PC-9 (cell line): ENCODE measurements at regions not wholly inside any gene's neighbourhood (a gene's known extent, or its start where the extent isn't known, plus 50 kb on each side); places are given as distances from the start of the nearest gene placed in this dataset.
"Not testable (repeated sequence)": the region's sequence is repeated elsewhere in the genome, so short reads cannot be mapped to it uniquely, and the experiment has no call there.

Experiments
- BruUV-seq: library from RNA; stranded (reverse); fragments of 400-500 nt; replicated peaks from 2 replicates; lab custom pipeline; 2021; lab: Mats Ljungman, UMichigan
- CTCF ChIA-PET: fragments of 300-600 bp; sonication (Branson Sonifier 250); formaldehyde crosslinking; loops from one replicate; lab custom pipeline; 2022; ENCODE audit warnings: antibody characterized with exemption; lab: Charles Lee
- POLR2A ChIA-PET: fragments of 300-600 bp; sonication (Branson Sonifier 250); formaldehyde crosslinking; loops from one replicate; lab custom pipeline; 2022; ENCODE audit warnings: antibody characterized with exemption; ENCODE audit not compliant: unreplicated experiment; lab: Charles Lee
- DNase-seq, 2 experiments: peaks; one replicate each; pipeline versions ENCODE4 v3.0.0 to v3.0.0-alpha.2; 2015 to 2022; ENCODE audit warnings: mixed read lengths in 1 of 2
- H2AFZ ChIP-seq: fragments of 200-600 bp; sonication (generic); 2 replicates; pipeline ENCODE4 v1.8.1; 2017; ENCODE audit warnings: antibody characterized with exemption
- H3F3A ChIP-seq: fragments of 200-600 bp; sonication (generic); 2 replicates; pipeline ENCODE4 v1.8.1; 2017; ENCODE audit warnings: antibody characterized with exemption, mild to moderate bottlenecking, low read depth; ENCODE audit not compliant: insufficient read depth
- H3K27ac ChIP-seq: fragments of 200-600 bp; sonication (generic); 2 replicates; pipeline ENCODE4 v1.6.1; 2016; ENCODE audit warnings: mixed run types
- H3K27me3 ChIP-seq: fragments of 200-600 bp; sonication (generic); 2 replicates; pipeline ENCODE4 v1.6.1; 2016; ENCODE audit warnings: low read depth, mixed run types; ENCODE audit not compliant: insufficient read depth
- H3K36me3 ChIP-seq: fragments of 200-600 bp; sonication (generic); 2 replicates; pipeline ENCODE4 v1.6.1; 2016; ENCODE audit warnings: low read depth, mixed run types
- H3K4me1 ChIP-seq: fragments of 200-600 bp; sonication (generic); replicated peaks from 2 replicates; pipeline ENCODE4 v1.6.1; 2016; ENCODE audit warnings: mixed run types; ENCODE audit not compliant: insufficient read depth
- H3K4me2 ChIP-seq: fragments of 200-600 bp; sonication (generic); 2 replicates; pipeline ENCODE4 v1.6.1; 2017; ENCODE audit warnings: mixed run types
- H3K4me3 ChIP-seq: fragments of 200-600 bp; sonication (generic); 2 replicates; pipeline ENCODE4 v1.6.1; 2016; ENCODE audit warnings: mixed run types
- H3K79me2 ChIP-seq: fragments of 200-600 bp; sonication (generic); 2 replicates; pipeline ENCODE4 v1.6.1; 2017; ENCODE audit warnings: low read depth, mixed run types
- H3K9me2 ChIP-seq: fragments of 200-600 bp; sonication (generic); 2 replicates; pipeline ENCODE4 v1.8.1; 2017; ENCODE audit warnings: mild to moderate bottlenecking; ENCODE audit not compliant: insufficient read depth
- H3K9me3 ChIP-seq: fragments of 200-600 bp; sonication (generic); 2 replicates; pipeline ENCODE4 v1.8.1; 2016; ENCODE audit warnings: low read depth; ENCODE audit not compliant: insufficient read depth
- H4K20me1 ChIP-seq: fragments of 200-600 bp; sonication (generic); 2 replicates; pipeline ENCODE4 v1.8.1; 2017; ENCODE audit not compliant: insufficient read depth
- EZH2 ChIP-seq: fragments of 200-600 bp; sonication (generic); IDR thresholded peaks from 2 replicates; pipeline ENCODE4 v1.8.0; 2017; ENCODE audit warnings: antibody characterized with exemption, low read depth
- intact Hi-C: fragments of 100-400 bp; cut with micrococcal nuclease; formaldehyde crosslinking; loops from one replicate; pipeline ENCODE4 v1.10.0; 2022; ENCODE audit not compliant: unreplicated experiment
- TF ChIP-seq, protein P1 (sequence below): fragments of 200-600 bp; sonication (generic); conservative IDR thresholded peaks from 2 replicates; pipeline ENCODE4 v1.6.1; 2017; ENCODE audit warnings: mixed run types, antibody characterized with exemption, mild to moderate bottlenecking, moderate library complexity

DNA sequence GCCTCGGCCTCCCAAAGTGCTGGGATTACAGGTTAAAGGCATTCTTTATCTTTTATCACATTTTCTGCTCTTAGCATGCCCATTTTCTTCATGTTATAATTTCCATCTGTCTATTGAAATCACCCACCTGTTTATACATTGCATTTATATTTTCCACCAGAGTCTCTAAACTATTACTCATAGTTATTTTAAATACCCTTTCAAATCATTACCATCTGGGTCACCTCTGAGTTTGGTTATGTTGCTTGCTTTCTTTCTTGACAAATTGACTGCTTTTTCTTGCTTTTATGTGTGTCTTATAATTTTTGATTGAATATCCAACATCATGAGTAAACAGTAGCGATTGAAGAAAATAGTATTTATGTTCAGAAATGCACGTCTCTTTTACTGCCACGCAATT, 71.4 kb downstream of the TMEM270 start:
- no peak overlapping the region for H3K4me2 ChIP-seq
- no peaks in the 10 kb centered on the region for H3K79me2 ChIP-seq
- BruUV-seq = no TSS peak
- intact Hi-C loops = no loop called here
- TF ChIP-seq, protein P1, sequence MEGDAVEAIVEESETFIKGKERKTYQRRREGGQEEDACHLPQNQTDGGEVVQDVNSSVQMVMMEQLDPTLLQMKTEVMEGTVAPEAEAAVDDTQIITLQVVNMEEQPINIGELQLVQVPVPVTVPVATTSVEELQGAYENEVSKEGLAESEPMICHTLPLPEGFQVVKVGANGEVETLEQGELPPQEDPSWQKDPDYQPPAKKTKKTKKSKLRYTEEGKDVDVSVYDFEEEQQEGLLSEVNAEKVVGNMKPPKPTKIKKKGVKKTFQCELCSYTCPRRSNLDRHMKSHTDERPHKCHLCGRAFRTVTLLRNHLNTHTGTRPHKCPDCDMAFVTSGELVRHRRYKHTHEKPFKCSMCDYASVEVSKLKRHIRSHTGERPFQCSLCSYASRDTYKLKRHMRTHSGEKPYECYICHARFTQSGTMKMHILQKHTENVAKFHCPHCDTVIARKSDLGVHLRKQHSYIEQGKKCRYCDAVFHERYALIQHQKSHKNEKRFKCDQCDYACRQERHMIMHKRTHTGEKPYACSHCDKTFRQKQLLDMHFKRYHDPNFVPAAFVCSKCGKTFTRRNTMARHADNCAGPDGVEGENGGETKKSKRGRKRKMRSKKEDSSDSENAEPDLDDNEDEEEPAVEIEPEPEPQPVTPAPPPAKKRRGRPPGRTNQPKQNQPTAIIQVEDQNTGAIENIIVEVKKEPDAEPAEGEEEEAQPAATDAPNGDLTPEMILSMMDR = no peak
- TF ChIP-seq EZH2 = no peak
- H2AFZ ChIP-seq = no peak overlapping the region
- H3K9me2 ChIP-seq = no peaks in the 10 kb centered on the region
- CTCF ChIA-PET = no interaction called here
- no peak overlapping the region for H3K27ac ChIP-seq
- POLR2A ChIA-PET = no interaction called here
- 0 out of 2 replicates have a peak, but pooled peaks cover 3% of the 10 kb centered on the region for H3F3A ChIP-seq
- H3K4me1 ChIP-seq = no peaks in the 10 kb centered on the region
- no peaks in the 10 kb centered on the region for H3K9me3 ChIP-seq
- H3K36me3 ChIP-seq = no peaks in the 10 kb centered on the region
- no peak for DNase-seq
- no peaks in the 10 kb centered on the region for H3K27me3 ChIP-seq
- H4K20me1 ChIP-seq = no peaks in the 10 kb centered on the region
- no peak overlapping the region for H3K4me3 ChIP-seq

- BruUV-seq = no TSS peak
- intact Hi-C loops = no loop called here
These were observed 72.1 kb downstream of the TMEM270 start for GRCh38 chr7:73933091-73933490.

GRCh38 chr7:73936967-73937366, 76.0 kb downstream of the TMEM270 start:
- Histone ChIP-seq H3F3A (peaks cover 5% of the 10 kb centered on the region; the same call in 1 of the 2 replicates), H2AFZ (no peak overlapping the region), H3K4me2 (no peak overlapping the region), H3K27ac (no peak overlapping the region), H3K27me3 (no peaks in the 10 kb centered on the region), H3K9me2 (no peaks in the 10 kb centered on the region), H3K79me2 (no peaks in the 10 kb centered on the region), H3K4me3 (no peak overlapping the region), H3K36me3 (no peaks in the 10 kb centered on the region), H3K9me3 (0 out of 2 replicates have a peak, but pooled peaks cover 11% of the 10 kb centered on the region), H3K4me1 (peaks cover 5% of the 10 kb centered on the region; the same call in 1 of the 2 replicates), H4K20me1 (no peaks in the 10 kb centered on the region)
- no TSS peak for BruUV-seq
- no peak for DNase-seq
- TF ChIP-seq, protein P1 = no peak
- TF ChIP-seq EZH2 = no peak
- CTCF ChIA-PET = no interaction called here
- POLR2A ChIA-PET = no interaction called here
- intact Hi-C loops = no loop called here

More at GRCh38 chr7:73933091-73933490, 72.1 kb downstream of the TMEM270 start:
- ChIA-PET CTCF (no interaction called here), POLR2A (no interaction called here)
- Histone ChIP-seq H3K9me3 (no peaks in the 10 kb centered on the region), H3K9me2 (no peaks in the 10 kb centered on the region), H3F3A (0 out of 2 replicates have a peak, but pooled peaks cover 3% of the 10 kb centered on the region), H3K4me1 (no peaks in the 10 kb centered on the region), H2AFZ (0 out of 2 replicates have a peak overlapping the region, but pooled peaks have one; percentile 35), H3K79me2 (no peaks in the 10 kb centered on the region), H3K36me3 (no peaks in the 10 kb centered on the region), H3K27me3 (no peaks in the 10 kb centered on the region), H3K4me2 (no peak overlapping the region), H3K4me3 (no peak overlapping the region), H4K20me1 (no peaks in the 10 kb centered on the region), H3K27ac (no peak overlapping the region)
- no peak for DNase-seq
- no peak for TF ChIP-seq EZH2
- TF ChIP-seq, protein P1 = no peak

DNA sequence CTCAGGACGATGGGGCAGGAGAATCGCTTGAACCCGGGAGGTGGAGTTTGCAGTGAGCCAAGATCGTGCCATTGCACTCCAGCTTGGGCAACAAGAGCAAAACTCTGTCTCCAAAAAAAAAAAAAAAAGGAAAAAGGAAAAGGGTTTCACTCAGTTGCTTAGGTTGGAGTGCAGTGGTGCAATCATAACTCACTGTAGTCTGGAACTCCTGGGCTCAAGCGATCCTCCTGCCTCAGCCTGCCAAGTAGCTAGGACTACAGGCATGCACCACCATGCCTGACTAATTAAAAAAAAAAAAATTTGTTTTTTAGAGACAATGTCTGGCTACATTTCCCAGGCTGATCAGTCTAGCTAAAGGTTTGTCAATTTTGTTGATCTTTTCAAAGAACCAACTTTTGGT, 76.7 kb downstream of the TMEM270 start:
- CTCF ChIA-PET, H3K27ac ChIP-seq, H3K4me2 ChIP-seq, H3K4me1 ChIP-seq, H3F3A ChIP-seq, H4K20me1 ChIP-seq, H2AFZ ChIP-seq, BruUV-seq, H3K9me2 ChIP-seq, H3K79me2 ChIP-seq, DNase-seq, H3K4me3 ChIP-seq, intact Hi-C loops, H3K27me3 ChIP-seq, H3K36me3 ChIP-seq: not testable (repeated sequence)
- H3K9me3 ChIP-seq = 0 out of 2 replicates have a peak, but pooled peaks cover 11% of the 10 kb centered on the region
- POLR2A ChIA-PET = interaction anchor here (0.6 kb wide), 1 partner anchor 1108 kb away, joined by 11 read pairs; no protein-coding TSS in a partner anchor
